Gastroesophageal sphincter (tissue), 4 donors: ENCODE measurements at regions not wholly inside any gene's neighbourhood (a gene's known extent, or its start where the extent isn't known, plus 50 kb on each side); places are given as distances from the start of the nearest gene placed in this dataset.

Experiments
- ATAC-seq: fragments of 150-250 bp; one replicate; pipeline ENCODE4 v1.9.1; 2016; ENCODE audit warnings: mild to moderate bottlenecking, moderate library complexity
- H3K27ac ChIP-seq, 4 donors: fragments of 200-600 bp; sonication (generic) in 3 of 4; 1 replicate in 3 of 4; 2 replicates in 1 of 4; pipeline ENCODE4 v1.5.1; 2016 to 2019
- H3K27me3 ChIP-seq: fragments of 200-600 bp; sonication (generic); one replicate; pipeline ENCODE4 v1.5.1; 2019
- H3K36me3 ChIP-seq, 2 donors: fragments of 200-600 bp; sonication (generic); one replicate each; pipeline ENCODE4 v1.5.1; 2019; ENCODE audit warnings: control low read depth in 1 of 2
- H3K4me1 ChIP-seq, 3 donors: fragments of 200-600 bp; sonication (generic); 1 replicate in 2 of 3; 2 replicates in 1 of 3; pipeline ENCODE4 v1.5.1; 2016 to 2019; ENCODE audit warnings: control low read depth in 2 of 3
- H3K4me3 ChIP-seq, 2 donors: fragments of 200-600 bp; sonication (generic); one replicate each; pipeline ENCODE4 v1.5.1; 2019; ENCODE audit warnings: mild to moderate bottlenecking in 1 of 2, moderate library complexity in 1 of 2
- H3K9me3 ChIP-seq, 3 donors: fragments of 200-600 bp; sonication (generic); one replicate each; pipeline ENCODE4 v1.5.1; 2017 to 2019; ENCODE audit warnings: control low read depth in 2 of 3
- CTCF ChIP-seq, 4 experiments: fragments of 200-600 bp in 2 of 4; fragments of 450-650 bp in 2 of 4; sonication (generic) in 1 of 4; IDR thresholded peaks; one replicate each; pipeline ENCODE4 v1.5.1; 2017 to 2019; ENCODE audit warnings: antibody characterized with exemption in 4 of 4, mild to moderate bottlenecking in 2 of 4, moderate library complexity in 2 of 4
- EP300 ChIP-seq: sonication (generic); formaldehyde crosslinking; IDR thresholded peaks from one replicate; pipeline ENCODE4 v1.6.1; 2017; ENCODE audit warnings: antibody characterized with exemption, mild to moderate bottlenecking
- POLR2A ChIP-seq, 2 donors: fragments of 450-650 bp; IDR thresholded peaks; one replicate each; pipeline ENCODE4 v1.6.1; 2017; ENCODE audit warnings: antibody characterized with exemption in 2 of 2, mild to moderate bottlenecking in 2 of 2, moderate library complexity in 1 of 2
- POLR2AphosphoS5 ChIP-seq: sonication (generic); formaldehyde crosslinking; IDR thresholded peaks from one replicate; pipeline ENCODE4 v1.6.1; 2017; ENCODE audit warnings: antibody characterized with exemption
- WGBS, 2 donors: methylation state at CpG; one replicate each; pipeline ENCODE4 v1.1.5; 2018; ENCODE audit warnings: low coverage in 1 of 2; 5-methylcytosine and 5-hydroxymethylcytosine counted together

DNA sequence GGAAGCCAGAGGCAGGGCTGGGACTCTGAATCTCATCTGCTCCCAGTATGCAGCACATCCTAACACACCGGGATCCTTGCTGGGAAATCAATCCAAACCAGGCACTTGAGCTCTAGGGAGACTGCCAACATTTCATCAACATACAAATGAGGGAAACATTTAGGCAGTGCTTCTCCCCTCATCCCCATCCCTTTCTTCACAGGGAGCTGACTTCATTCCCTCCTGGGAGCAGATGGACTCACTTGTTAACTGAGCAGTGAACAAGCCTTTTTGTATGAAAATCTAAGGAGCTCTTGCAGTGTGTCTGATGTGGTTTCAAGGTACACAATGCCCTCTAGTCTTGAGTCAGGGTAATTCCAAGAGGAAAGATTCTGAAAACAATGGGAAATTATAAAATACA lies 96.3 kb downstream of the TMEM114 start:
- Histone ChIP-seq H3K27me3 (peaks cover 22% of the 10 kb centered on the region), H3K4me1 (no peaks in the 10 kb centered on the region), H3K27ac (no peak overlapping the region), H3K36me3 (no peaks in the 10 kb centered on the region), H3K4me3 (no peak overlapping the region), H3K9me3 (no peaks in the 10 kb centered on the region)
- 18 to 50% methylated on average over 1 of the region's 1 CpG for WGBS, 2 donors
- no peak for ATAC-seq
- TF ChIP-seq EP300 = no peak
- TF ChIP-seq CTCF (IDR thresholded peaks at IDR 0.05) = no peak
- TF ChIP-seq POLR2AphosphoS5 = no peak
- TF ChIP-seq POLR2A (IDR thresholded peaks at IDR 0.05) = no peak

- H3K27ac ChIP-seq = no peak overlapping the region
- no peaks in the 10 kb centered on the region for H3K4me1 ChIP-seq
- H3K4me3 ChIP-seq = no peak overlapping the region
- no peaks in the 10 kb centered on the region for H3K9me3 ChIP-seq
- no peak for ATAC-seq
- peaks cover 16% of the 10 kb centered on the region for H3K27me3 ChIP-seq
- TF ChIP-seq POLR2AphosphoS5 = no peak
- no peak for TF ChIP-seq CTCF (IDR thresholded peaks at IDR 0.05)
- no peak for TF ChIP-seq POLR2A (IDR thresholded peaks at IDR 0.05)
- TF ChIP-seq EP300 = no peak
- H3K36me3 ChIP-seq = no peaks in the 10 kb centered on the region
Measured at GRCh38 chr16:8492690-8493089, 97.6 kb downstream of the TMEM114 start.

GRCh38 chr16:8489580-8489979 lies 100.7 kb downstream of the TMEM114 start:
- TF ChIP-seq POLR2A (IDR thresholded peaks at IDR 0.05) (no peak), CTCF (IDR thresholded peaks at IDR 0.05) (no peak), EP300 (no peak), POLR2AphosphoS5 (no peak)
- Histone ChIP-seq H3K9me3 (no peaks in the 10 kb centered on the region), H3K4me3 (no peak overlapping the region), H3K27me3 (peaks cover 14% of the 10 kb centered on the region), H3K27ac (no peak overlapping the region), H3K36me3 (no peaks in the 10 kb centered on the region), H3K4me1 (no peaks in the 10 kb centered on the region)
- 59 to 64% methylated on average over 3 of the region's 3 CpGs for WGBS, 2 donors
- ATAC-seq = no peak

DNA sequence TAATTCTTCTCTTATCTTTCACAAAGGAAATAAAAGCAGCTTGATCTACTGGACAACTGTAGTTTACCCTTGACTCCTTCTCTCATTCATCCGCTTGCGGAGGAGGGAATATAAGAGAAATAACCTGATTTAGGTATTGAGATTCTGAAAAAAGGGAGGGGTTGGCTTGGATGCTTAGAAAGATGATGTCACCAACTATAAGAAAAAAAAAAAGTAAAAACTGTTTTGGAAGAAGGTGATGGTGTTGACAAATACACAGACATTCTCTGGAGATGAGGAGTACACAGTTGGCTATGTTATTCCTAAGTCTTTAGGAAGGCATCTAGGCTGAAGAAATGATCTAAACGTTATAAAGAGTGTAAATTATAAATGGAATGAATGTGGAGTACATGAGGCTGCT lies 103.3 kb downstream of the TMEM114 start:
- no peak for ATAC-seq
- Histone ChIP-seq H3K27ac (no peak overlapping the region), H3K4me1 (no peaks in the 10 kb centered on the region), H3K27me3 (peaks cover 10% of the 10 kb centered on the region), H3K9me3 (no peaks in the 10 kb centered on the region), H3K36me3 (no peaks in the 10 kb centered on the region), H3K4me3 (no peak overlapping the region)
- 42 to 44% methylated on average over 1 of the region's 3 CpGs for WGBS, 2 donors
- TF ChIP-seq CTCF (IDR thresholded peaks at IDR 0.05) = no peak
- TF ChIP-seq POLR2AphosphoS5 = no peak
- TF ChIP-seq EP300 = no peak
- TF ChIP-seq POLR2A (IDR thresholded peaks at IDR 0.05) = no peak

- Histone ChIP-seq H3K27me3 (no peaks in the 10 kb centered on the region), H3K4me3 (no peak overlapping the region), H3K9me3 (no peaks in the 10 kb centered on the region), H3K36me3 (no peaks in the 10 kb centered on the region), H3K4me1 (no peaks in the 10 kb centered on the region), H3K27ac (no peak overlapping the region)
- WGBS, 2 donors = 60 to 83% methylated on average over 5 to 8 of the region's 8 CpGs
- TF ChIP-seq POLR2AphosphoS5 (no peak), CTCF (IDR thresholded peaks at IDR 0.05) (no peak), POLR2A (IDR thresholded peaks at IDR 0.05) (no peak), EP300 (no peak)
- ATAC-seq = no peak
Measured at GRCh38 chr16:8483396-8483795, 106.9 kb downstream of the TMEM114 start.
